ENCODE measurements at regions not wholly inside any gene's neighbourhood (a gene's known extent, or its start where the extent isn't known, plus 50 kb on each side); places are given as distances from the start of the nearest gene placed in this dataset.
"Not testable (repeated sequence)": the region's sequence is repeated elsewhere in the genome, so short reads cannot be mapped to it uniquely, and the experiment has no call there.

- not testable (repeated sequence) for DNase-seq
Measured at GRCh38 chr7:153245136-153245535, 485.6 kb downstream of the ACTR3B start.

GRCh38 chr7:153245809-153246208 is 486.3 kb downstream of the ACTR3B start:
- DNase-seq, result no peak

- DNase-seq, result no peak
Measured at GRCh38 chr7:153247926-153248325, 488.4 kb downstream of the ACTR3B start.

GRCh38 chr7:153258686-153259085 is 499.1 kb downstream of the ACTR3B start:
- DNase-seq, result no peak

GRCh38 chr7:153276394-153276793 is 516.8 kb downstream of the ACTR3B start:
- no peak for DNase-seq

- DNase-seq, result no peak
Measured at GRCh38 chr7:153286763-153287162, 527.2 kb downstream of the ACTR3B start.

- DNase-seq, result no peak
Measured at GRCh38 chr7:153290066-153290465, 530.5 kb downstream of the ACTR3B start.

- no peak for DNase-seq
Measured at GRCh38 chr7:153297141-153297540, 537.6 kb downstream of the ACTR3B start.

GRCh38 chr7:153301936-153302335 is 542.4 kb downstream of the ACTR3B start:
- no peak for DNase-seq

- DNase-seq, result no peak
Measured at GRCh38 chr7:153320005-153320404, 560.5 kb downstream of the ACTR3B start.

- no peak for DNase-seq
Measured at GRCh38 chr7:153320681-153321080, 561.1 kb downstream of the ACTR3B start.

- DNase-seq, result no peak
Measured at GRCh38 chr7:153322991-153323390, 563.4 kb downstream of the ACTR3B start.

GRCh38 chr7:153324094-153324493 is 564.5 kb downstream of the ACTR3B start:
- DNase-seq, result no peak

GRCh38 chr7:153327683-153328082 is 568.1 kb downstream of the ACTR3B start:
- no peak for DNase-seq

- no peak for DNase-seq
Measured at GRCh38 chr7:153331427-153331826, 571.9 kb downstream of the ACTR3B start.

GRCh38 chr7:153354071-153354470 is 594.5 kb downstream of the ACTR3B start:
- no peak for DNase-seq

GRCh38 chr7:153370092-153370491 is 610.5 kb downstream of the ACTR3B start:
- no peak for DNase-seq

GRCh38 chr7:153380636-153381035 is 621.1 kb downstream of the ACTR3B start:
- no peak for DNase-seq

- no peak for DNase-seq
Measured at GRCh38 chr7:153381275-153382040, 621.9 kb downstream of the ACTR3B start.

- DNase-seq, result no peak
Measured at GRCh38 chr7:153382641-153383101, 623.1 kb downstream of the ACTR3B start.

GRCh38 chr7:153383781-153384180 is 624.2 kb downstream of the ACTR3B start:
- DNase-seq, result no peak

GRCh38 chr7:153385502-153385901 is 626.0 kb downstream of the ACTR3B start:
- DNase-seq, result no peak

GRCh38 chr7:153386556-153386955 is 627.0 kb downstream of the ACTR3B start:
- DNase-seq, result no peak

- DNase-seq, result no peak
Measured at GRCh38 chr7:153388611-153389010, 629.1 kb downstream of the ACTR3B start.

GRCh38 chr7:153389261-153389660 is 629.7 kb downstream of the ACTR3B start:
- DNase-seq, result no peak

Measured in fibroblast of skin of back (primary cell).